ENCODE measurements at regions not wholly inside any gene's neighbourhood (a gene's known extent, or its start where the extent isn't known, plus 50 kb on each side); places are given as distances from the start of the nearest gene placed in this dataset.

- no peak for DNase-seq
- no peaks in the 10 kb centered on the region for H3K4me1 ChIP-seq (replicated peaks in 1 of 2)
- TF ChIP-seq POLR2A (IDR thresholded peaks at IDR 0.05), result no peak
- no peaks in the 10 kb centered on the region for H3K9me3 ChIP-seq (replicated peaks in 1 of 3)
- H3K27ac ChIP-seq, result no peak overlapping the region
- no peaks in the 10 kb centered on the region for H3K27me3 ChIP-seq
- 58 to 71% (median 65%) methylated on average over 3 of the region's 3 CpGs for WGBS, 4 donors
- H3K36me3 ChIP-seq (replicated peaks in 1 of 2), result no peaks in the 10 kb centered on the region
- H3K4me3 ChIP-seq, result no peak overlapping the region
- intact Hi-C loops (cut with DNase I), result no loop called here
Measured at GRCh38 chr3:103818398-103818797, 1383.6 kb downstream of the ZPLD1 start.

GRCh38 chr3:103818800-103819199 is 1384.0 kb downstream of the ZPLD1 start:
- Histone ChIP-seq H3K36me3 (replicated peaks in 1 of 2) (no peaks in the 10 kb centered on the region), H3K27ac (no peak overlapping the region), H3K4me1 (replicated peaks in 1 of 2) (no peaks in the 10 kb centered on the region), H3K4me3 (no peak overlapping the region), H3K9me3 (replicated peaks in 1 of 3) (no peaks in the 10 kb centered on the region), H3K27me3 (no peaks in the 10 kb centered on the region)
- intact Hi-C loops (cut with DNase I), result no loop called here
- no peak for TF ChIP-seq POLR2A (IDR thresholded peaks at IDR 0.05)
- no peak for TF ChIP-seq CTCF (IDR thresholded peaks at IDR 0.05)
- 45 to 58% (median 52%) methylated on average over 2 of the region's 2 CpGs for WGBS, 4 donors
- DNase-seq, result no peak

GRCh38 chr3:103825586-103825985 is 1390.8 kb downstream of the ZPLD1 start:
- Histone ChIP-seq H3K36me3 (replicated peaks in 1 of 2) (no peaks in the 10 kb centered on the region), H3K9me3 (replicated peaks in 1 of 3) (peaks cover 0 to under 1% (median 0%) of the 10 kb centered on the region in 3 donors), H3K4me3 (no peak overlapping the region), H3K27ac (no peak overlapping the region), H3K27me3 (no peaks in the 10 kb centered on the region), H3K4me1 (replicated peaks in 1 of 2) (no peaks in the 10 kb centered on the region)
- TF ChIP-seq POLR2A (IDR thresholded peaks at IDR 0.05), result no peak
- no peak for TF ChIP-seq CTCF (IDR thresholded peaks at IDR 0.05)
- intact Hi-C loops (cut with DNase I), result no loop called here
- no peak for DNase-seq

GRCh38 chr3:103829723-103830326 is 1395.0 kb downstream of the ZPLD1 start:
- Histone ChIP-seq H3K27ac (no peak overlapping the region), H3K4me1 (replicated peaks in 1 of 2) (no peaks in the 10 kb centered on the region), H3K4me3 (no peak overlapping the region), H3K27me3 (no peaks in the 10 kb centered on the region), H3K36me3 (replicated peaks in 1 of 2) (no peaks in the 10 kb centered on the region), H3K9me3 (replicated peaks in 1 of 3) (peaks cover 0 to 6% (median 0%) of the 10 kb centered on the region in 3 donors)
- intact Hi-C loops (cut with DNase I), result no loop called here
- no peak for TF ChIP-seq CTCF (IDR thresholded peaks at IDR 0.05)
- TF ChIP-seq POLR2A (IDR thresholded peaks at IDR 0.05), result no peak
- no peak for DNase-seq
